RWPE2 (cell line): ENCODE measurements at regions not wholly inside any gene's neighbourhood (a gene's known extent, or its start where the extent isn't known, plus 50 kb on each side); places are given as distances from the start of the nearest gene placed in this dataset.

ENCODE experiments used
- ATAC-seq: fragments of 200-7000 bp; cut with Tn5 transposase; 3 replicates; pipeline ENCODE4 v1.9.1; 2021; ENCODE audit warnings: low read depth
- DNase-seq: peaks from one replicate; pipeline ENCODE4 v3.0.0-alpha.2; 2020; ENCODE audit warnings: low spot score
- H3K27ac ChIP-seq: fragments of 450-650 bp; 2 replicates; pipeline ENCODE4 v1.5.1; 2017; ENCODE audit warnings: mild to moderate bottlenecking; ENCODE audit not compliant: poor library complexity, severe bottlenecking
- H3K27me3 ChIP-seq: fragments of 250-450 bp; sonication (Bioruptor Pico); 2 replicates; pipeline ENCODE4 v1.5.1; 2021; ENCODE audit warnings: mild to moderate bottlenecking, moderate library complexity; ENCODE audit not compliant: insufficient read depth, poor library complexity, severe bottlenecking
- H3K36me3 ChIP-seq: fragments of 250-450 bp; sonication (Bioruptor Pico); 2 replicates; pipeline ENCODE4 v1.5.1; 2020; ENCODE audit warnings: low read depth, mild to moderate bottlenecking, moderate library complexity
- H3K4me1 ChIP-seq: fragments of 250-450 bp; sonication (Bioruptor Pico); 2 replicates; pipeline ENCODE4 v1.5.1; 2021; ENCODE audit warnings: mild to moderate bottlenecking, moderate library complexity; ENCODE audit not compliant: insufficient read depth, poor library complexity, severe bottlenecking
- H3K4me3 ChIP-seq: fragments of 250-450 bp; sonication (Bioruptor Pico); 2 replicates; pipeline ENCODE4 v1.5.1; 2021; ENCODE audit warnings: mild to moderate bottlenecking, moderate library complexity; ENCODE audit not compliant: severe bottlenecking
- H3K9me3 ChIP-seq: fragments of 250-450 bp; sonication (Bioruptor Pico); 2 replicates; pipeline ENCODE4 v1.5.1; 2021; ENCODE audit warnings: mild to moderate bottlenecking, moderate library complexity; ENCODE audit not compliant: severe bottlenecking
- CTCF ChIP-seq: fragments of 450-650 bp; IDR thresholded peaks from one replicate; pipeline ENCODE4 v1.5.1; 2017; ENCODE audit warnings: mild to moderate bottlenecking, moderate library complexity; ENCODE audit not compliant: poor library complexity, severe bottlenecking

GRCh38 chr1:163672976-163673758, 351.4 kb downstream of the NUF2 start:
- H3K9me3 ChIP-seq = no peaks in the 10 kb centered on the region
- H3K27ac ChIP-seq = no peak overlapping the region
- no peak for DNase-seq
- ATAC-seq = no peak
- no peak for TF ChIP-seq CTCF
- no peaks in the 10 kb centered on the region for H3K27me3 ChIP-seq
- no peak overlapping the region for H3K4me3 ChIP-seq
- H3K4me1 ChIP-seq = no peaks in the 10 kb centered on the region
- H3K36me3 ChIP-seq = no peaks in the 10 kb centered on the region

- Histone ChIP-seq H3K4me3 (no peak overlapping the region), H3K4me1 (no peaks in the 10 kb centered on the region), H3K9me3 (no peaks in the 10 kb centered on the region), H3K27ac (no peak overlapping the region), H3K27me3 (no peaks in the 10 kb centered on the region), H3K36me3 (no peaks in the 10 kb centered on the region)
- ATAC-seq = no peak
- no peak for TF ChIP-seq CTCF
- DNase-seq = no peak
Measured at GRCh38 chr1:163673759-163674151, 352.0 kb downstream of the NUF2 start.

- Histone ChIP-seq H3K27ac (no peak overlapping the region), H3K36me3 (no peaks in the 10 kb centered on the region), H3K9me3 (no peaks in the 10 kb centered on the region), H3K4me3 (no peak overlapping the region), H3K4me1 (no peaks in the 10 kb centered on the region), H3K27me3 (no peaks in the 10 kb centered on the region)
- no peak for TF ChIP-seq CTCF
- no peak for DNase-seq
- no peak for ATAC-seq
Measured at GRCh38 chr1:163674236-163674635, 352.5 kb downstream of the NUF2 start.

- no peak for ATAC-seq
- H3K4me3 ChIP-seq = no peak overlapping the region
Measured at GRCh38 chr1:163684785-163685184, 363.0 kb downstream of the NUF2 start.

More at GRCh38 chr1:163684785-163685184, 363.0 kb downstream of the NUF2 start:
- Histone ChIP-seq H3K4me1 (no peaks in the 10 kb centered on the region), H3K9me3 (no peaks in the 10 kb centered on the region), H3K36me3 (no peaks in the 10 kb centered on the region), H3K27me3 (no peaks in the 10 kb centered on the region), H3K27ac (no peak overlapping the region)
- TF ChIP-seq CTCF = no peak
- no peak for DNase-seq
